Liver (tissue), 8 donors: ENCODE measurements at regions not wholly inside any gene's neighbourhood (a gene's known extent, or its start where the extent isn't known, plus 50 kb on each side); places are given as distances from the start of the nearest gene placed in this dataset.

ENCODE experiments used
- DNase-seq: peaks from one replicate; pipeline ENCODE4 v3.0.0-alpha.2; 2017; ENCODE audit warnings: low spot score
- H3K27ac ChIP-seq, 2 donors: one replicate each; pipeline ENCODE4 v1.7.0; 2013; ENCODE audit warnings: inconsistent platforms in 2 of 2, low read length in 2 of 2, control low read depth in 1 of 2, low read depth in 1 of 2, mild to moderate bottlenecking in 1 of 2
- H3K27me3 ChIP-seq, 4 donors: one replicate each; pipeline versions ENCODE4 v1.6.1 to v1.7.0; 2013; ENCODE audit warnings: low read length in 3 of 4, inconsistent platforms in 1 of 4, mild to moderate bottlenecking in 1 of 4, moderate library complexity in 1 of 4; ENCODE audit not compliant: control insufficient read depth in 4 of 4, insufficient read depth in 4 of 4
- H3K36me3 ChIP-seq, 4 donors: one replicate each; pipeline versions ENCODE4 v1.6.1 to v1.7.0; 2013; ENCODE audit warnings: low read length in 3 of 4, mild to moderate bottlenecking in 3 of 4, low read depth in 1 of 4, moderate library complexity in 1 of 4; ENCODE audit not compliant: control insufficient read depth in 4 of 4, insufficient read depth in 3 of 4
- H3K4me1 ChIP-seq, 4 donors: one replicate each; pipeline versions ENCODE4 v1.6.1 to v1.7.0; 2013; ENCODE audit warnings: low read length in 3 of 4, mild to moderate bottlenecking in 3 of 4, moderate library complexity in 1 of 4; ENCODE audit not compliant: control insufficient read depth in 4 of 4, insufficient read depth in 4 of 4
- H3K4me3 ChIP-seq, 3 donors: one replicate each; pipeline versions ENCODE4 v1.6.1 to v1.7.0; 2013; ENCODE audit warnings: low read length in 3 of 3, control low read depth in 1 of 3, low read depth in 1 of 3, mild to moderate bottlenecking in 1 of 3
- H3K9ac ChIP-seq, 2 donors: one replicate each; pipeline ENCODE4 v1.7.0; 2013; ENCODE audit warnings: low read length in 2 of 2, mild to moderate bottlenecking in 2 of 2, moderate library complexity in 2 of 2, control low read depth in 1 of 2, low read depth in 1 of 2
- H3K9me3 ChIP-seq, 4 donors: one replicate each; pipeline versions ENCODE4 v1.6.1 to v1.7.0; 2013; ENCODE audit warnings: low read length in 3 of 4; ENCODE audit not compliant: control insufficient read depth in 4 of 4
- EGR1 ChIP-seq, 2 donors: IDR thresholded peaks; 2 replicates each; pipeline ENCODE4 v1.6.1; 2016 to 2018; ENCODE audit warnings: antibody characterized with exemption in 2 of 2, low read depth in 2 of 2
- FOXA1 ChIP-seq: IDR thresholded peaks from 2 replicates; pipeline ENCODE4 v1.6.1; 2016; ENCODE audit warnings: antibody characterized with exemption
- FOXA2 ChIP-seq: IDR thresholded peaks from 2 replicates; pipeline ENCODE4 v1.6.1; 2016; ENCODE audit warnings: antibody characterized with exemption
- GABPA ChIP-seq, 2 donors: IDR thresholded peaks in 1 of 2; conservative IDR thresholded peaks in 1 of 2; 2 replicates each; pipeline ENCODE4 v1.6.1; 2016; ENCODE audit warnings: antibody characterized with exemption in 2 of 2, mild to moderate bottlenecking in 1 of 2, moderate library complexity in 1 of 2
- HNF4A ChIP-seq, 2 donors: conservative IDR thresholded peaks; 2 replicates each; pipeline ENCODE4 v1.6.1; 2016; ENCODE audit warnings: antibody characterized with exemption in 2 of 2, mild to moderate bottlenecking in 2 of 2
- HNF4G ChIP-seq: IDR thresholded peaks from 2 replicates; pipeline ENCODE4 v1.6.1; 2016; ENCODE audit warnings: antibody characterized with exemption
- JUND ChIP-seq, 2 donors: IDR thresholded peaks; 2 replicates each; pipeline ENCODE4 v1.6.1; 2016; ENCODE audit warnings: antibody characterized with exemption in 2 of 2
- NR2F2 ChIP-seq: IDR thresholded peaks from 2 replicates; pipeline ENCODE4 v1.6.1; 2016; ENCODE audit warnings: antibody characterized with exemption
- RAD21 ChIP-seq, 2 donors: IDR thresholded peaks; 2 replicates each; pipeline ENCODE4 v1.6.1; 2016; ENCODE audit warnings: antibody characterized with exemption in 2 of 2, mild to moderate bottlenecking in 2 of 2
- RXRA ChIP-seq, 2 donors: IDR thresholded peaks; 2 replicates each; pipeline ENCODE4 v1.6.1; 2017 to 2018; ENCODE audit warnings: antibody characterized with exemption in 2 of 2, mild to moderate bottlenecking in 1 of 2
- SP1 ChIP-seq: IDR thresholded peaks from 2 replicates; pipeline ENCODE4 v1.6.1; 2018; ENCODE audit warnings: antibody characterized with exemption, mild to moderate bottlenecking
- TAF1 ChIP-seq: conservative IDR thresholded peaks from 2 replicates; pipeline ENCODE4 v1.6.1; 2016; ENCODE audit warnings: antibody characterized with exemption, mild to moderate bottlenecking
- YY1 ChIP-seq: IDR thresholded peaks from 2 replicates; pipeline ENCODE4 v1.6.1; 2016; ENCODE audit warnings: antibody characterized with exemption, mild to moderate bottlenecking
- WGBS: extraction: QIAGEN DNeasy Blood & Tissue Kit; methylation state at CpG from one replicate; pipeline ENCODE4 v1.1.7; 2013; 5-methylcytosine and 5-hydroxymethylcytosine counted together
- TF ChIP-seq, protein P1 (sequence below): fragments of 150-350 bp; IDR thresholded peaks from 2 replicates; pipeline ENCODE4 v1.5.1; 2017; ENCODE audit warnings: improper control_type of control experiment, low read depth, low read length; ENCODE audit not compliant: missing input control
- TF ChIP-seq, protein P2 (sequence below): IDR thresholded peaks from 2 replicates; pipeline ENCODE4 v1.6.1; 2016; ENCODE audit warnings: antibody characterized with exemption
- TF ChIP-seq, protein P3 (sequence below): IDR thresholded peaks from 2 replicates; pipeline ENCODE4 v1.6.1; 2016; ENCODE audit warnings: antibody characterized with exemption
- TF ChIP-seq, protein P4 (sequence below): IDR thresholded peaks from 2 replicates; pipeline ENCODE4 v1.6.1; 2016; ENCODE audit warnings: antibody characterized with exemption, mild to moderate bottlenecking
- TF ChIP-seq, protein P5 (sequence below): IDR thresholded peaks from 2 replicates; pipeline ENCODE4 v1.6.1; 2016; ENCODE audit warnings: antibody characterized with exemption
- donor health status: healthy.
- donor health status: healthy.
- donor health status: healthy.
- donor health status: healthy.
- donor health status: healthy.

DNA sequence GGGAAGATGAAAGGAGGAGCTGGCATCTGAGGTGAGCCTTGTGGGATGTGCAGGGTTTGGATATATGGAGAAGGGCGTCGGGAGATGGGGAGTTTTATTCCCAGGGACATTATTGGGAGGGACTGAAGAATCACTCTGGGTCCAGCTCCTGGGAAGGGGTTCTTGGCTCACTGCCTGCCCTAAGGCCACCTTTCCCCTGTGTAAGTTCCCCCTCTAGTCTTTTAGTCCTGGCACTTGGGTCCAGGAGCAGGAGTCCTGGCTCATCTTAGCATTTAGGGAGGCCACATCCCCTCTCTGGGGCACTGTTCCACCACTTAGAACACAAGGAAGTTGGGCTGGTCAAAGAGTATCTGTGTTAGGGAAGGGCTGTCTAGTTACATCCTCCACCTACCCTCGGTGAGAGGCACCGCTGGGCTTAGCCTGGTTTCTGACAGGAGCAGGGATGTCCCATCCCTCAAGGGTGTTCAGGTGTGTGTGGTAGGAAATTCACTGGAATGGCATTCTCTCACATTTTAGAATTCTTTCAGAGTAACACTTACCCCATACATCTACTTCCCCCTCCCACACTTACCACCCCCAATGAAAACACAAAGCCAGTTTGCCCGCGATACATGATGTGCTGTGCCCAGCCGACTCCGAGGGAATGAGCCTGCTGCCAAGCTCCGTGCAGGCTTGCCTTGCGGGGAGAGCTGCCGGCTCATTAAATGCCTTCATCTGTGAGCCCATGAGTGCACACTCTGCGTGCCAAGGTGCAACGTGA is 86.7 kb downstream of the FAM43A start:
- no peaks in the 10 kb centered on the region for H3K9me3 ChIP-seq
- DNase-seq: no peak
- H3K27me3 ChIP-seq: peaks cover 0 to 5% (median 0%) of the 10 kb centered on the region in 4 donors
- H3K4me3 ChIP-seq: no peak overlapping the region
- no peak overlapping the region for H3K9ac ChIP-seq
- H3K27ac ChIP-seq: no peak overlapping the region
- no peak for TF ChIP-seq RXRA (IDR thresholded peaks at IDR 0.05)
- TF ChIP-seq, protein P1, sequence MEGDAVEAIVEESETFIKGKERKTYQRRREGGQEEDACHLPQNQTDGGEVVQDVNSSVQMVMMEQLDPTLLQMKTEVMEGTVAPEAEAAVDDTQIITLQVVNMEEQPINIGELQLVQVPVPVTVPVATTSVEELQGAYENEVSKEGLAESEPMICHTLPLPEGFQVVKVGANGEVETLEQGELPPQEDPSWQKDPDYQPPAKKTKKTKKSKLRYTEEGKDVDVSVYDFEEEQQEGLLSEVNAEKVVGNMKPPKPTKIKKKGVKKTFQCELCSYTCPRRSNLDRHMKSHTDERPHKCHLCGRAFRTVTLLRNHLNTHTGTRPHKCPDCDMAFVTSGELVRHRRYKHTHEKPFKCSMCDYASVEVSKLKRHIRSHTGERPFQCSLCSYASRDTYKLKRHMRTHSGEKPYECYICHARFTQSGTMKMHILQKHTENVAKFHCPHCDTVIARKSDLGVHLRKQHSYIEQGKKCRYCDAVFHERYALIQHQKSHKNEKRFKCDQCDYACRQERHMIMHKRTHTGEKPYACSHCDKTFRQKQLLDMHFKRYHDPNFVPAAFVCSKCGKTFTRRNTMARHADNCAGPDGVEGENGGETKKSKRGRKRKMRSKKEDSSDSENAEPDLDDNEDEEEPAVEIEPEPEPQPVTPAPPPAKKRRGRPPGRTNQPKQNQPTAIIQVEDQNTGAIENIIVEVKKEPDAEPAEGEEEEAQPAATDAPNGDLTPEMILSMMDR: no peak
- TF ChIP-seq HNF4G: no peak
- TF ChIP-seq, protein P2, sequence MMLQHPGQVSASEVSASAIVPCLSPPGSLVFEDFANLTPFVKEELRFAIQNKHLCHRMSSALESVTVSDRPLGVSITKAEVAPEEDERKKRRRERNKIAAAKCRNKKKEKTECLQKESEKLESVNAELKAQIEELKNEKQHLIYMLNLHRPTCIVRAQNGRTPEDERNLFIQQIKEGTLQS: no peak
- no peak for TF ChIP-seq SP1
- no peak for TF ChIP-seq YY1
- no peak for TF ChIP-seq FOXA2
- no peak for TF ChIP-seq NR2F2
- TF ChIP-seq, protein P3, sequence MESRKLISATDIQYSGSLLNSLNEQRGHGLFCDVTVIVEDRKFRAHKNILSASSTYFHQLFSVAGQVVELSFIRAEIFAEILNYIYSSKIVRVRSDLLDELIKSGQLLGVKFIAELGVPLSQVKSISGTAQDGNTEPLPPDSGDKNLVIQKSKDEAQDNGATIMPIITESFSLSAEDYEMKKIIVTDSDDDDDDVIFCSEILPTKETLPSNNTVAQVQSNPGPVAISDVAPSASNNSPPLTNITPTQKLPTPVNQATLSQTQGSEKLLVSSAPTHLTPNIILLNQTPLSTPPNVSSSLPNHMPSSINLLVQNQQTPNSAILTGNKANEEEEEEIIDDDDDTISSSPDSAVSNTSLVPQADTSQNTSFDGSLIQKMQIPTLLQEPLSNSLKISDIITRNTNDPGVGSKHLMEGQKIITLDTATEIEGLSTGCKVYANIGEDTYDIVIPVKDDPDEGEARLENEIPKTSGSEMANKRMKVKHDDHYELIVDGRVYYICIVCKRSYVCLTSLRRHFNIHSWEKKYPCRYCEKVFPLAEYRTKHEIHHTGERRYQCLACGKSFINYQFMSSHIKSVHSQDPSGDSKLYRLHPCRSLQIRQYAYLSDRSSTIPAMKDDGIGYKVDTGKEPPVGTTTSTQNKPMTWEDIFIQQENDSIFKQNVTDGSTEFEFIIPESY: no peak
- TF ChIP-seq, protein P4, sequence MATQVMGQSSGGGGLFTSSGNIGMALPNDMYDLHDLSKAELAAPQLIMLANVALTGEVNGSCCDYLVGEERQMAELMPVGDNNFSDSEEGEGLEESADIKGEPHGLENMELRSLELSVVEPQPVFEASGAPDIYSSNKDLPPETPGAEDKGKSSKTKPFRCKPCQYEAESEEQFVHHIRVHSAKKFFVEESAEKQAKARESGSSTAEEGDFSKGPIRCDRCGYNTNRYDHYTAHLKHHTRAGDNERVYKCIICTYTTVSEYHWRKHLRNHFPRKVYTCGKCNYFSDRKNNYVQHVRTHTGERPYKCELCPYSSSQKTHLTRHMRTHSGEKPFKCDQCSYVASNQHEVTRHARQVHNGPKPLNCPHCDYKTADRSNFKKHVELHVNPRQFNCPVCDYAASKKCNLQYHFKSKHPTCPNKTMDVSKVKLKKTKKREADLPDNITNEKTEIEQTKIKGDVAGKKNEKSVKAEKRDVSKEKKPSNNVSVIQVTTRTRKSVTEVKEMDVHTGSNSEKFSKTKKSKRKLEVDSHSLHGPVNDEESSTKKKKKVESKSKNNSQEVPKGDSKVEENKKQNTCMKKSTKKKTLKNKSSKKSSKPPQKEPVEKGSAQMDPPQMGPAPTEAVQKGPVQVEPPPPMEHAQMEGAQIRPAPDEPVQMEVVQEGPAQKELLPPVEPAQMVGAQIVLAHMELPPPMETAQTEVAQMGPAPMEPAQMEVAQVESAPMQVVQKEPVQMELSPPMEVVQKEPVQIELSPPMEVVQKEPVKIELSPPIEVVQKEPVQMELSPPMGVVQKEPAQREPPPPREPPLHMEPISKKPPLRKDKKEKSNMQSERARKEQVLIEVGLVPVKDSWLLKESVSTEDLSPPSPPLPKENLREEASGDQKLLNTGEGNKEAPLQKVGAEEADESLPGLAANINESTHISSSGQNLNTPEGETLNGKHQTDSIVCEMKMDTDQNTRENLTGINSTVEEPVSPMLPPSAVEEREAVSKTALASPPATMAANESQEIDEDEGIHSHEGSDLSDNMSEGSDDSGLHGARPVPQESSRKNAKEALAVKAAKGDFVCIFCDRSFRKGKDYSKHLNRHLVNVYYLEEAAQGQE: no peak
- no peak for TF ChIP-seq EGR1 (IDR thresholded peaks at IDR 0.05; ENCODE audit: low read depth in 2 of 2)
- no peak for TF ChIP-seq TAF1
- no peak for TF ChIP-seq JUND (IDR thresholded peaks at IDR 0.05)
- no peak for TF ChIP-seq RAD21 (IDR thresholded peaks at IDR 0.05)
- TF ChIP-seq, protein P5, sequence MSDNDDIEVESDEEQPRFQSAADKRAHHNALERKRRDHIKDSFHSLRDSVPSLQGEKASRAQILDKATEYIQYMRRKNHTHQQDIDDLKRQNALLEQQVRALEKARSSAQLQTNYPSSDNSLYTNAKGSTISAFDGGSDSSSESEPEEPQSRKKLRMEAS: no peak
- no peak for TF ChIP-seq FOXA1
- TF ChIP-seq HNF4A (conservative IDR thresholded peaks at IDR 0.05): no peak
- no peak for TF ChIP-seq GABPA (IDR thresholded peaks at IDR 0.05 in 1 of 2, conservative IDR thresholded peaks at IDR 0.05 in 1 of 2)
- H3K36me3 ChIP-seq: no peaks in the 10 kb centered on the region
- WGBS: 87% methylated on average over 13 of the region's 13 CpGs
- peaks cover 0 to 7% (median 3%) of the 10 kb centered on the region in 4 donors for H3K4me1 ChIP-seq
